ENCODE measurements at regions not wholly inside any gene's neighbourhood (a gene's known extent, or its start where the extent isn't known, plus 50 kb on each side); places are given as distances from the start of the nearest gene placed in this dataset.

DNA sequence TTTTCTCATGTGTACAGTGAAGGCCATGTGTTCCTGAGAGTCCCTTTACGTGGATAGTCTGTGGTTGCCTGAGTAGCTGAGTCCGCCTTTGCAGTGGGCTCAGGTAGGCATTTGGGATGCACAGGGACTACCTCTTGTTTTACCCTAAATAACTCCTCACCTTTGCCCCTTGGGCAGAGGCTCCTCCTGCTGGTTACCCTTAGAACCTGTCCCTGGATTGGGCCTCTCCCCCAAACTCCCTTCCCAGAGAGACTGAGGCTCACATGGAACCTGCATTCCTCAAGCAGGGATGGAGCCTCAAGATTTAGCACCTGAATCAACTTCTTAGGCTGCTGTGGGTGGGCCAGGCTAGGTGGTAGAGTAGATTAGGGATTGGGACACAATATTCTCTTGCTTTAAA lies 111.7 kb downstream of the FOXD2 start:
- TF ChIP-seq, protein P1, sequence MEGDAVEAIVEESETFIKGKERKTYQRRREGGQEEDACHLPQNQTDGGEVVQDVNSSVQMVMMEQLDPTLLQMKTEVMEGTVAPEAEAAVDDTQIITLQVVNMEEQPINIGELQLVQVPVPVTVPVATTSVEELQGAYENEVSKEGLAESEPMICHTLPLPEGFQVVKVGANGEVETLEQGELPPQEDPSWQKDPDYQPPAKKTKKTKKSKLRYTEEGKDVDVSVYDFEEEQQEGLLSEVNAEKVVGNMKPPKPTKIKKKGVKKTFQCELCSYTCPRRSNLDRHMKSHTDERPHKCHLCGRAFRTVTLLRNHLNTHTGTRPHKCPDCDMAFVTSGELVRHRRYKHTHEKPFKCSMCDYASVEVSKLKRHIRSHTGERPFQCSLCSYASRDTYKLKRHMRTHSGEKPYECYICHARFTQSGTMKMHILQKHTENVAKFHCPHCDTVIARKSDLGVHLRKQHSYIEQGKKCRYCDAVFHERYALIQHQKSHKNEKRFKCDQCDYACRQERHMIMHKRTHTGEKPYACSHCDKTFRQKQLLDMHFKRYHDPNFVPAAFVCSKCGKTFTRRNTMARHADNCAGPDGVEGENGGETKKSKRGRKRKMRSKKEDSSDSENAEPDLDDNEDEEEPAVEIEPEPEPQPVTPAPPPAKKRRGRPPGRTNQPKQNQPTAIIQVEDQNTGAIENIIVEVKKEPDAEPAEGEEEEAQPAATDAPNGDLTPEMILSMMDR (IDR thresholded peaks at IDR 0.05): no peak
- TF ChIP-seq POLR2A (IDR thresholded peaks at IDR 0.05): no peak

Data from uterus (tissue), 2 donors.